ENCODE measurements at regions not wholly inside any gene's neighbourhood (a gene's known extent, or its start where the extent isn't known, plus 50 kb on each side); places are given as distances from the start of the nearest gene placed in this dataset.

DNA sequence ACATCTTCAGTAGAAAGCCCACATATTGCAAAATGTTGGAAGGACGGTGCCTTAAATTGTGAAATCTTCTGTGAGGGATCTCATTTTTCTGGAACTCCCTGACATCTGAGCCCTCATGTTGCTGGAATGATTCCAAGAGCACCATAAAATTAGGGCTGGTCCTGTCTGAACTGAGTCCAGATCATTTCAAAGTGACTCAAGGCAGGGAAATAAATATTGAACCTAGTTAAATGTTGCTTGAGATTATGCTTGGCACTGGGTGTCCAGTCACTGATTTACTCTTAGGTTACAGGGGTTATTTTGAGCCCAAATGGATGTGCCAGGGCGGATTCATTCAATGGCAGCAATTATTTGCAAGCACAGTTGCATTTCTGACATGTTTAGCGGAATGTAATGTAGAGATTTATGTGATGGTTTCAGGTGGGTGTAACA is 437.0 kb downstream of the PIK3R1 start:
- H3K79me2 ChIP-seq (ENCODE audit: insufficient read depth, low read length), result no peaks in the 10 kb centered on the region
- H3K27ac ChIP-seq (ENCODE audit: low read depth, low read length), result no peak overlapping the region
- ATAC-seq, result no peak
- H3K27me3 ChIP-seq (ENCODE audit: insufficient read depth, low read length), result no peaks in the 10 kb centered on the region
- no peak overlapping the region for H3K9ac ChIP-seq (ENCODE audit: low read length)
- RAD21 ChIA-PET (ENCODE audit: low non-redundant PET in 1 of 2, low total read pairs in 2 of 2, uncharacterized antibody in 2 of 2, unreplicated experiment in 2 of 2), result no interaction called here
- no peak overlapping the region for H2AFZ ChIP-seq (ENCODE audit: low read depth, low read length, poor library complexity, severe bottlenecking)
- H3K4me3 ChIP-seq (replicated peaks in 1 of 2; ENCODE audit: low read depth in 1 of 2, low read length in 2 of 2), result no peak overlapping the region
- H3K9me3 ChIP-seq (ENCODE audit: control insufficient read depth in 1 of 2, insufficient read depth in 1 of 2, low read depth in 1 of 2, low read length in 2 of 2), result no peaks in the 10 kb centered on the region
- H3K4me1 ChIP-seq (ENCODE audit: control insufficient read depth in 1 of 2, insufficient read depth in 2 of 2, low read length in 2 of 2), result peaks cover 0 to 6% of the 10 kb centered on the region in 2 experiments; a peak in 1 of 4 replicates
- no peaks in the 10 kb centered on the region for H3K9me2 ChIP-seq (ENCODE audit: insufficient read depth)
- no TSS peak for BruUV-seq (replicated peaks)
- no peak for TF ChIP-seq ELF1 (IDR thresholded peaks at IDR 0.05; ENCODE audit: borderline replicate concordance, low read depth)
- no peak for TF ChIP-seq CBX3 (IDR thresholded peaks at IDR 0.05; ENCODE audit: low read depth)
- no peak for TF ChIP-seq ZBTB33 (IDR thresholded peaks at IDR 0.05; ENCODE audit: extremely low read depth, insufficient replicate concordance, low read length)
- TF ChIP-seq YY1 (IDR thresholded peaks at IDR 0.05; ENCODE audit: extremely low read depth, insufficient replicate concordance, low read depth, low read length), result no peak
- TF ChIP-seq SIN3A (IDR thresholded peaks at IDR 0.05; ENCODE audit: low read depth), result no peak
- TF ChIP-seq CEBPB (IDR thresholded peaks at IDR 0.05; ENCODE audit: low read depth), result no peak
- TF ChIP-seq EZH2phosphoT487 (IDR thresholded peaks at IDR 0.05; ENCODE audit: borderline replicate concordance), result no peak
- TF ChIP-seq TCF7L2 (IDR thresholded peaks at IDR 0.05; ENCODE audit: borderline replicate concordance, extremely low read depth, insufficient read depth, insufficient read length), result no peak
- TF ChIP-seq ZFX (IDR thresholded peaks at IDR 0.05), result no peak
- no peak for TF ChIP-seq ZNF274 (IDR thresholded peaks at IDR 0.05; ENCODE audit: low read depth, low read length)
- intact Hi-C loops (cut with micrococcal nuclease), result loop anchor here (10.0 kb wide), 1 partner anchor 292 kb away; no protein-coding TSS in a partner anchor
- POLR2A ChIA-PET, result no interaction called here
- CTCF ChIA-PET, result no interaction called here
- H3K4me2 ChIP-seq (ENCODE audit: low read length), result no peak overlapping the region
- H4K20me1 ChIP-seq (ENCODE audit: insufficient read depth), result no peaks in the 10 kb centered on the region
- no peaks in the 10 kb centered on the region for H3K36me3 ChIP-seq (ENCODE audit: control insufficient read depth in 1 of 2, insufficient read depth in 2 of 2, low read length in 2 of 2)
- DNase-seq (ENCODE audit: low read depth, low spot score), result no peak

Data from HCT116 (cell line).